NCI-H128 (cell line): ENCODE measurements at regions not wholly inside any gene's neighbourhood (a gene's known extent, or its start where the extent isn't known, plus 50 kb on each side); places are given as distances from the start of the nearest gene placed in this dataset.
"Not testable (repeated sequence)": the region's sequence is repeated elsewhere in the genome, so short reads cannot be mapped to it uniquely, and the experiment has no call there.

Source experiments
- DNase-seq: peaks from one replicate; lab custom pipeline; 2025; ENCODE audit not compliant: unreplicated experiment; lab: John Stamatoyannopoulos, UW

- no peak for DNase-seq
Measured at GRCh38 chr21:35583566-35584216, 476.6 kb downstream of the SETD4 start.

- DNase-seq, result no peak
Measured at GRCh38 chr21:35582731-35583130, 477.6 kb downstream of the SETD4 start.

- DNase-seq, result no peak
Measured at GRCh38 chr21:35581640-35582039, 478.7 kb downstream of the SETD4 start.

GRCh38 chr21:35579520-35580293 lies 480.6 kb downstream of the SETD4 start:
- DNase-seq, result no peak

GRCh38 chr21:35578831-35579471 lies 481.4 kb downstream of the SETD4 start:
- no peak for DNase-seq

- DNase-seq, result no peak
Measured at GRCh38 chr21:35578347-35578782, 482.0 kb downstream of the SETD4 start.

- no peak for DNase-seq
Measured at GRCh38 chr21:35575280-35575915, 484.9 kb downstream of the SETD4 start.

GRCh38 chr21:35573472-35574374 lies 486.6 kb downstream of the SETD4 start:
- DNase-seq, result no peak

- no peak for DNase-seq
Measured at GRCh38 chr21:35571910-35572309, 488.4 kb downstream of the SETD4 start.

GRCh38 chr21:35568643-35569042 lies 491.7 kb downstream of the SETD4 start:
- no peak for DNase-seq

GRCh38 chr21:35566874-35567273 lies 493.5 kb downstream of the SETD4 start:
- no peak for DNase-seq

- no peak for DNase-seq
Measured at GRCh38 chr21:35565204-35565611, 495.1 kb downstream of the SETD4 start.

GRCh38 chr21:35563885-35564451 lies 496.4 kb downstream of the SETD4 start:
- no peak for DNase-seq

- DNase-seq, result no peak
Measured at GRCh38 chr21:35562876-35563275, 497.4 kb downstream of the SETD4 start.

- no peak for DNase-seq
Measured at GRCh38 chr21:35561116-35561515, 499.2 kb downstream of the SETD4 start.

- DNase-seq, result no peak
Measured at GRCh38 chr21:35559829-35560225, 500.5 kb downstream of the SETD4 start.

GRCh38 chr21:35559128-35559828 lies 501.0 kb downstream of the SETD4 start:
- DNase-seq, result no peak

- DNase-seq, result no peak
Measured at GRCh38 chr21:35556536-35556935, 503.8 kb downstream of the SETD4 start.

- DNase-seq, result not testable (repeated sequence)
Measured at GRCh38 chr21:35552483-35552882, 503.4 kb upstream of the RUNX1 start.
